GM12864 (cell line): ENCODE measurements at regions not wholly inside any gene's neighbourhood (a gene's known extent, or its start where the extent isn't known, plus 50 kb on each side); places are given as distances from the start of the nearest gene placed in this dataset.

Experiments used
- DNase-seq: peaks from one replicate; pipeline ENCODE4 v3.0.0-alpha.2; 2011; ENCODE audit warnings: low read depth
- H3K4me3 ChIP-seq: 2 replicates; pipeline ENCODE4 v1.5.1; 2011; ENCODE audit warnings: mild to moderate bottlenecking, low read depth, low read length, control low read depth
- CTCF ChIP-seq: IDR thresholded peaks from 2 replicates; pipeline ENCODE4 v1.5.1; 2011; ENCODE audit warnings: low read depth, mild to moderate bottlenecking, moderate library complexity, low read length, control low read depth, inconsistent platforms; ENCODE audit errors: missing control alignments

GRCh38 chr1:199706826-199707606 lies 320.5 kb upstream of the NR5A2 start:
- no peak for DNase-seq
- no peak for TF ChIP-seq CTCF
- H3K4me3 ChIP-seq: no peak overlapping the region

GRCh38 chr1:199710974-199711373 lies 316.5 kb upstream of the NR5A2 start:
- no peak for DNase-seq
- TF ChIP-seq CTCF: no peak
- no peak overlapping the region for H3K4me3 ChIP-seq

- H3K4me3 ChIP-seq: no peak overlapping the region
- DNase-seq: no peak
- no peak for TF ChIP-seq CTCF
Observed at GRCh38 chr1:199716729-199717128, 310.8 kb upstream of the NR5A2 start.

- DNase-seq: no peak
- no peak for TF ChIP-seq CTCF
- H3K4me3 ChIP-seq: no peak overlapping the region
Observed at GRCh38 chr1:199719156-199719842, 308.2 kb upstream of the NR5A2 start.

- DNase-seq: no peak
- TF ChIP-seq CTCF: no peak
- H3K4me3 ChIP-seq: no peak overlapping the region
Observed at GRCh38 chr1:199720496-199720895, 307.0 kb upstream of the NR5A2 start.

- DNase-seq: no peak
- TF ChIP-seq CTCF: no peak
Observed at GRCh38 chr1:199721001-199721400, 306.5 kb upstream of the NR5A2 start.

More at GRCh38 chr1:199721001-199721400, 306.5 kb upstream of the NR5A2 start:
- H3K4me3 ChIP-seq: no peak overlapping the region
